ENCODE measurements at regions not wholly inside any gene's neighbourhood (a gene's known extent, or its start where the extent isn't known, plus 50 kb on each side); places are given as distances from the start of the nearest gene placed in this dataset.

GRCh38 chr6:19587238-19587942, 249.8 kb upstream of the ID4 start:
- no peak for TF ChIP-seq GATA2 (IDR thresholded peaks at IDR 0.05; ENCODE audit: low read depth, low read length)
- TF ChIP-seq GATA3 (IDR thresholded peaks at IDR 0.05; ENCODE audit: low read depth, low read length): no peak
